NCI-H1092 (cell line): ENCODE measurements at regions not wholly inside any gene's neighbourhood (a gene's known extent, or its start where the extent isn't known, plus 50 kb on each side); places are given as distances from the start of the nearest gene placed in this dataset.
"Not testable (repeated sequence)": the region's sequence is repeated elsewhere in the genome, so short reads cannot be mapped to it uniquely, and the experiment has no call there.

ENCODE experiments used
- DNase-seq: peaks from one replicate; lab custom pipeline; 2025; lab: John Stamatoyannopoulos, UW

- DNase-seq: no peak
These were observed 283.0 kb upstream of the SGCG start for GRCh38 chr13:22897571-22898314.

- not testable (repeated sequence) for DNase-seq
These were observed 280.3 kb upstream of the SGCG start for GRCh38 chr13:22900416-22900951.

GRCh38 chr13:22903301-22903700 lies 277.5 kb upstream of the SGCG start:
- DNase-seq: no peak

GRCh38 chr13:22903925-22904324 lies 276.9 kb upstream of the SGCG start:
- DNase-seq: no peak

GRCh38 chr13:22915442-22916082 lies 265.2 kb upstream of the SGCG start:
- peak; percentile 68 for DNase-seq

GRCh38 chr13:22916276-22916675 lies 264.5 kb upstream of the SGCG start:
- not testable (repeated sequence) for DNase-seq

- no peak for DNase-seq
These were observed 254.7 kb upstream of the SGCG start for GRCh38 chr13:22925881-22926747.

GRCh38 chr13:22926748-22927400 lies 253.9 kb upstream of the SGCG start:
- DNase-seq: no peak

GRCh38 chr13:22927845-22928244 lies 252.9 kb upstream of the SGCG start:
- DNase-seq: not testable (repeated sequence)

- no peak for DNase-seq
These were observed 251.2 kb upstream of the SGCG start for GRCh38 chr13:22929381-22930126.

GRCh38 chr13:22931576-22931975 lies 249.2 kb upstream of the SGCG start:
- DNase-seq: no peak

GRCh38 chr13:22932632-22933412 lies 248.0 kb upstream of the SGCG start:
- DNase-seq: not testable (repeated sequence)

GRCh38 chr13:22933571-22934181 lies 247.1 kb upstream of the SGCG start:
- no peak for DNase-seq

- no peak for DNase-seq
These were observed 245.8 kb upstream of the SGCG start for GRCh38 chr13:22934744-22935523.

- DNase-seq: no peak
These were observed 244.6 kb upstream of the SGCG start for GRCh38 chr13:22936228-22936627.

- no peak for DNase-seq
These were observed 243.5 kb upstream of the SGCG start for GRCh38 chr13:22937241-22937640.

GRCh38 chr13:22937953-22938352 lies 242.8 kb upstream of the SGCG start:
- no peak for DNase-seq

- no peak for DNase-seq
These were observed 242.2 kb upstream of the SGCG start for GRCh38 chr13:22938576-22938975.

GRCh38 chr13:22939157-22939556 lies 241.6 kb upstream of the SGCG start:
- no peak for DNase-seq
